Right cardiac atrium (tissue), 5 donors: ENCODE measurements at regions not wholly inside any gene's neighbourhood (a gene's known extent, or its start where the extent isn't known, plus 50 kb on each side); places are given as distances from the start of the nearest gene placed in this dataset.
A peak's percentile ranks its signal among the peaks of the same experiment; 100 is the strongest.

Source experiments
- ATAC-seq, 2 donors: fragments of 200-7000 bp; cut with Tn5 transposase; one replicate each; pipeline versions ENCODE4 v1.8.0 to v1.9.1; 2020; ENCODE audit warnings: moderate library complexity in 2 of 2, mild to moderate bottlenecking in 1 of 2
- DNase-seq, 3 donors: peaks; one replicate each; pipeline ENCODE4 v3.0.0-alpha.2; 2020
- H3K27ac ChIP-seq: one replicate; pipeline ENCODE4 v1.5.1; 2013; ENCODE audit warnings: mild to moderate bottlenecking, low read length, control low read depth, moderate library complexity
- H3K27me3 ChIP-seq: one replicate; pipeline ENCODE4 v1.6.1; 2013; ENCODE audit not compliant: control insufficient read depth, insufficient read depth
- H3K4me1 ChIP-seq: one replicate; pipeline ENCODE4 v1.6.1; 2013; ENCODE audit warnings: low read length; ENCODE audit not compliant: control insufficient read depth, insufficient read depth
- H3K4me3 ChIP-seq: one replicate; pipeline ENCODE4 v1.5.1; 2013; ENCODE audit warnings: low read length, control low read depth
- H3K9me3 ChIP-seq: one replicate; pipeline ENCODE4 v1.6.1; 2013; ENCODE audit warnings: low read length; ENCODE audit not compliant: control insufficient read depth
- whole genome bisulfite sequencing: extraction: QIAGEN DNeasy Blood & Tissue Kit; methylation state at CpG from one replicate; pipeline ENCODE4 v1.1.7; 2013; 5-methylcytosine and 5-hydroxymethylcytosine counted together
- intact Hi-C, 4 donors: fragments of 100-400 bp; cut with DNase I; formaldehyde crosslinking; loops; one replicate each; pipeline versions ENCODE4 v1.11.0 to v1.14.0; 2022 to 2023
- donor health status: healthy with polysubstance abuse.
- donor health status: DM: no; HTN: yes; CAD: no.
- donor health status: DM: no; HTN: no; CAD: no.
- donor health status: DM: no; HTN: yes; CAD: no; lungs with severe emphysema.
- donor health status: DM: yes; HTN: yes; CAD: no.

DNA sequence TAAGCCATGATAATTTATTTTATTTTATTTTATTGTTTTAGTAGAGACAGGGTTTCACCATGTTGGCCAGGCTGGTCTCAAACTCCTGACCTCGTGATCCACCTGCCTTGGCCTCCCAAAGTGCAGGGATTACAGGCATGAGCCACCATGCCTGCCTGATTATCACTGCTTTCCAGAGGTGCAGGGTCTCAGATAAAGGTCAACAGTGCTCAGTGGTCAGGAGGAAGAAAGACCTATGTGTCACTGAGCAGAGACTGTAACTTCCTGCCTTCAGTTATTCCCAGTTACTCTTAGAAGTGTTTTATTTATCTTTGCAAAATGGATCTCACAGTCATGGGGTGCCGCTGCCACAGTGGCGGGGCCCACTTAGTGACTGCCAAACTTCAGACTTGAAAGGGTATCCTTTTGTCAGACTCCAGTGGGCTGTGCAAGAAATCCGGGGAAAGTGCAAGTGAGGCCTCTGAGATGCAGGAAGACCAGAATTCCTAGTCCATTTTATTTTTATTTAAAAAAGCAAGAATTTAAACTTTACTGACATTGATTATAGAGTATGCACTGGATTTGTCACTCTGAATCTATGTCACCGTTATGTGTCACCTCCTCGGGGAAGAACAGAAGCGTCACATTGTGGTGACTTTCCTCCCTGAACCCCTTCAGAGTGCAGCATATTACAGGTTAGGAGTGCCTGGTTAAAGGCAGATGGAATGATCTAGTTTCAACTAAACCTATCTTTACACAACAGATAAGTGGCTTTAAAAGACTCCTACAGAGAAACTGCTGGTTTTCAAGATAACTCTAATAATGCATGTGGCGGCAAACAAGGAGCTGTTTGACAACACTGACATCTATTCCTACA is 59.1 kb upstream of the BICD1 start:
- DNase-seq (no peak), ATAC-seq (no peak)
- WGBS = 73% methylated on average over 8 of the region's 8 CpGs
- H3K4me1 ChIP-seq = no peaks in the 10 kb centered on the region
- no peaks in the 10 kb centered on the region for H3K9me3 ChIP-seq
- no peak overlapping the region for H3K4me3 ChIP-seq
- no peaks in the 10 kb centered on the region for H3K27me3 ChIP-seq
- intact Hi-C loops = no loop called here
- H3K27ac ChIP-seq = no peak overlapping the region

DNA sequence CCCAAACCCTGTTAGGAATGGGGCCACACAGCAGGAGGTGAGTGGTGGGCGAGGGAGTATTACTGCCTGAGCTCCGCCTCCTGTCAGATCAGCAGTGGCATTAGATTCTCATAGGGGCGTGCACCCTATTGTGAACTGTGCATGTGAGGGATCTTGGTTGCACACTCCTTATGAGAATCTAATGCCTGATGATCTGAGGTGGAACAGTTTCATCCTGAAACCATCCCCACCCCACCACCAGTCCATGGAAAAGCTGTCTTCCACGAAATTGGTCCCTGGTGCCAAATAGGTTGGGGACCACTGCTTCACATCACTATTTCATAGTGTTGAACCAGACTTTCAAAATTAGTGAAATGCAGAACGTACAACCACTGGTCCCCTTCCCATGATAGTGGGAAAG is 57.9 kb upstream of the BICD1 start:
- Histone ChIP-seq H3K27me3 (no peaks in the 10 kb centered on the region), H3K4me3 (no peak overlapping the region), H3K4me1 (no peaks in the 10 kb centered on the region), H3K27ac (no peak overlapping the region), H3K9me3 (no peaks in the 10 kb centered on the region)
- intact Hi-C loops = no loop called here
- DNase-seq (no peak), ATAC-seq (no peak)
- 95% methylated on average over 5 of the region's 5 CpGs for WGBS

- no peak overlapping the region for H3K27ac ChIP-seq
- 76% methylated on average over 2 of the region's 2 CpGs for WGBS
- no peak overlapping the region for H3K4me3 ChIP-seq
- no peaks in the 10 kb centered on the region for H3K9me3 ChIP-seq
- H3K4me1 ChIP-seq = no peaks in the 10 kb centered on the region
- no peak for ATAC-seq
- intact Hi-C loops = no loop called here
- H3K27me3 ChIP-seq = no peaks in the 10 kb centered on the region
- DNase-seq = no peak
These were observed 56.7 kb upstream of the BICD1 start for GRCh38 chr12:32049956-32050355.

- Histone ChIP-seq H3K27me3 (no peaks in the 10 kb centered on the region), H3K27ac (no peak overlapping the region), H3K4me3 (no peak overlapping the region), H3K4me1 (no peaks in the 10 kb centered on the region), H3K9me3 (no peaks in the 10 kb centered on the region)
- intact Hi-C loops = no loop called here
- DNase-seq = no peak
- peak; percentile 70 to 72 for ATAC-seq
- WGBS = 65% methylated on average over 4 of the region's 4 CpGs
These were observed 55.0 kb upstream of the BICD1 start for GRCh38 chr12:32051511-32052211.

GRCh38 chr12:32052212-32052713 is 54.4 kb upstream of the BICD1 start:
- DNase-seq (no peak), ATAC-seq (no peak)
- intact Hi-C loops = no loop called here
- H3K27me3 ChIP-seq = no peaks in the 10 kb centered on the region
- H3K4me3 ChIP-seq = no peak overlapping the region
- no peak overlapping the region for H3K27ac ChIP-seq
- 34% methylated on average over 5 of the region's 5 CpGs for WGBS
- no peaks in the 10 kb centered on the region for H3K4me1 ChIP-seq
- H3K9me3 ChIP-seq = no peaks in the 10 kb centered on the region

GRCh38 chr12:32053881-32054624 is 52.6 kb upstream of the BICD1 start:
- Histone ChIP-seq H3K4me1 (no peaks in the 10 kb centered on the region), H3K9me3 (no peaks in the 10 kb centered on the region), H3K27ac (no peak overlapping the region), H3K4me3 (no peak overlapping the region), H3K27me3 (no peaks in the 10 kb centered on the region)
- intact Hi-C loops = no loop called here
- ATAC-seq (no peak), DNase-seq (no peak)
- 92% methylated on average over 7 of the region's 7 CpGs for WGBS
